ENCODE measurements at regions not wholly inside any gene's neighbourhood (a gene's known extent, or its start where the extent isn't known, plus 50 kb on each side); places are given as distances from the start of the nearest gene placed in this dataset.

DNA sequence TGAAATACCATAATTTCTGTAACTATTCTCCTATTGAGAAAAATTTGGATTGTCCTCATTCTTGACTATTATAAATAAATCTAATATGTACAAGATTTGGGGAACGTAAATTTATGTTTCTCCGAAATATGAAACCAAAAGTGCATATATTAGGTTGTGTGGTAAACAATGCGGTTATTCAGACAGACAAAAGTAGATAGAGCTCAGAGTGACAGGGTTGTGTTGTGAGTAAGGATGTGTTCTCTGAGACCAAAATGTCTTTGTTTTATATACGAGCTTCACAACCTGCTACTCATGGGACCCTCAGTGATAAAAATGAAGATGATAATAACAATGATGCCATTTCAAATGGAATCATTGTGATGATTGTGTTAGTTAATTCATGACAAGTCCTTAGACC is 796.3 kb upstream of the SLC10A2 start:
- no peak for TF ChIP-seq POLR2A (IDR thresholded peaks at IDR 0.05; ENCODE audit: low read depth, low read length)
- TF ChIP-seq TAF1 (IDR thresholded peaks at IDR 0.05; ENCODE audit: borderline replicate concordance, low read depth, low read length) = no peak

All from GM12892 (cell line).